ENCODE measurements at regions not wholly inside any gene's neighbourhood (a gene's known extent, or its start where the extent isn't known, plus 50 kb on each side); places are given as distances from the start of the nearest gene placed in this dataset.
A peak's percentile ranks its signal among the peaks of the same experiment; 100 is the strongest.

- intact Hi-C loops (cut with micrococcal nuclease): no loop called here
- no peak for DNase-seq
Measured at GRCh38 chr9:89554307-89555035, 50.3 kb upstream of the GADD45G start.

DNA sequence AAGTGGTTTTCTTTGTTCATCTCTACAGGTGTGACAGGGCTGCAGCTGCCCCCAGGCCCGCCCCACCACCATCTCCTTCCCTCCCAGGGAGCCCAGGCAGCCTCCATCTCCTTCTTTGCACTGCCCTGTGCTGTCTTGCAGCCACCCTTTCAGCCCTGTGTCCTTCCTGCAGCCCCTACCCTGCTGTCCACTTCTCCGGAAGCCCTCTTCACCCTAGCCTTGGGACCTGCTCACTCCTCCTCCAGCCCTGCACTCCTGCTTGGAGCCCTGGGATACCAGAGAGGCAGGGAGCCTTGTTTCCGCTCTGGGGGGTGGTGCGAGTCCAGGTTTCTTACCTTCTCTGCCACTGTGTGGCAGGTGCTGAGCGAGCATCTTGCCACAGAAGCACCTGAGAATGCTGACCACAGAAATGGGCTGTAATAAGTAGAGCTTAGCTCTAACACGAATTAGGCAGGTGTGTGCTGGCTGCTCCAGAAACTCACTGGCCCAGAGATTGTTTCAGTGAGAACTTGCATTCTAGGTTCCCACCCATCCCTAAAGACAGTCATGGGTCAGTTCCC, 51.3 kb upstream of the GADD45G start:
- H3K27ac ChIP-seq (replicated peaks): no peak overlapping the region
- TF ChIP-seq, protein P1, sequence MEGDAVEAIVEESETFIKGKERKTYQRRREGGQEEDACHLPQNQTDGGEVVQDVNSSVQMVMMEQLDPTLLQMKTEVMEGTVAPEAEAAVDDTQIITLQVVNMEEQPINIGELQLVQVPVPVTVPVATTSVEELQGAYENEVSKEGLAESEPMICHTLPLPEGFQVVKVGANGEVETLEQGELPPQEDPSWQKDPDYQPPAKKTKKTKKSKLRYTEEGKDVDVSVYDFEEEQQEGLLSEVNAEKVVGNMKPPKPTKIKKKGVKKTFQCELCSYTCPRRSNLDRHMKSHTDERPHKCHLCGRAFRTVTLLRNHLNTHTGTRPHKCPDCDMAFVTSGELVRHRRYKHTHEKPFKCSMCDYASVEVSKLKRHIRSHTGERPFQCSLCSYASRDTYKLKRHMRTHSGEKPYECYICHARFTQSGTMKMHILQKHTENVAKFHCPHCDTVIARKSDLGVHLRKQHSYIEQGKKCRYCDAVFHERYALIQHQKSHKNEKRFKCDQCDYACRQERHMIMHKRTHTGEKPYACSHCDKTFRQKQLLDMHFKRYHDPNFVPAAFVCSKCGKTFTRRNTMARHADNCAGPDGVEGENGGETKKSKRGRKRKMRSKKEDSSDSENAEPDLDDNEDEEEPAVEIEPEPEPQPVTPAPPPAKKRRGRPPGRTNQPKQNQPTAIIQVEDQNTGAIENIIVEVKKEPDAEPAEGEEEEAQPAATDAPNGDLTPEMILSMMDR (IDR thresholded peaks at IDR 0.05; ENCODE audit: borderline replicate concordance): no peak
- no peak overlapping the region for H3K4me3 ChIP-seq
- DNase-seq: no peak
- H3K27me3 ChIP-seq (ENCODE audit: low read depth): peaks cover 10% of the 10 kb centered on the region
- H3K4me1 ChIP-seq: no peaks in the 10 kb centered on the region
- no peaks in the 10 kb centered on the region for H3K36me3 ChIP-seq
- intact Hi-C loops (cut with micrococcal nuclease): no loop called here
- no peaks in the 10 kb centered on the region for H3K9me3 ChIP-seq (replicated peaks)

More at GRCh38 chr9:89554307-89555035, 50.3 kb upstream of the GADD45G start:
- H3K4me1 ChIP-seq: no peaks in the 10 kb centered on the region
- TF ChIP-seq, protein P1 (IDR thresholded peaks at IDR 0.05; ENCODE audit: borderline replicate concordance): no peak
- peaks cover 16% of the 10 kb centered on the region for H3K27me3 ChIP-seq (ENCODE audit: low read depth)
- no peak overlapping the region for H3K27ac ChIP-seq (replicated peaks)
- no peaks in the 10 kb centered on the region for H3K9me3 ChIP-seq (replicated peaks)
- no peaks in the 10 kb centered on the region for H3K36me3 ChIP-seq
- H3K4me3 ChIP-seq: no peak overlapping the region

DNA sequence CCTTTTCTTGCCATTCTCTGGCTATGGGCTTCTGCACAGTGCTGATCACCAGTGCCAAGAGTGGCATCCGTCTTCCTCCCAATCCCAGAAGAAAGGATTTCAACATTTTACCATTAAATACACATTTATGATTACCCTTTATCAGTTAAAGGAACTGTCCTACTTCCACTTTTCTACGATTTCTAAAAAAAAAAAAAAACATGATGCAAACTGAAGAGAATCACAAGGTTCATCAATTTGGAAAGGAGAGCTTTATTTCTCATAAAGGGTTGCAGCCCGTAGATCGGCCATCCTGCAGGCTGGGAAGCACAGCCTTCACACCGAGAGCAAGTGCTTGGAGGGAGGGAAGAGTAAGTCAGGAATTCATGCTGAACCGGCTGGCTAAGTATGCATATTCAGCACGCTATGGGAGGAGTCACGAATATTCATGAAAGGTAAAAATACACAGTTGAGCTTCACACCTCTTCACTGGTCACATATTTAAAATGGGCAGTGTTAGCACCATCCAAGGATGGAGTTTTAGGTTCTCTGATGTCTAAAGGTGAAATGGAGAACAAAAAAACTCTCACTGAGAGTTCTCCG, 52.5 kb upstream of the SEMA4D start:
- intact Hi-C loops (cut with micrococcal nuclease): no loop called here
- Histone ChIP-seq H3K36me3 (no peaks in the 10 kb centered on the region), H3K9me3 (replicated peaks) (peaks cover 19% of the 10 kb centered on the region), H3K27ac (replicated peaks) (no peak overlapping the region), H3K27me3 (ENCODE audit: low read depth) (peaks cover 2% of the 10 kb centered on the region), H3K4me3 (no peak overlapping the region), H3K4me1 (no peaks in the 10 kb centered on the region)
- TF ChIP-seq, protein P1 (IDR thresholded peaks at IDR 0.05; ENCODE audit: borderline replicate concordance): no peak
- DNase-seq: no peak

DNA sequence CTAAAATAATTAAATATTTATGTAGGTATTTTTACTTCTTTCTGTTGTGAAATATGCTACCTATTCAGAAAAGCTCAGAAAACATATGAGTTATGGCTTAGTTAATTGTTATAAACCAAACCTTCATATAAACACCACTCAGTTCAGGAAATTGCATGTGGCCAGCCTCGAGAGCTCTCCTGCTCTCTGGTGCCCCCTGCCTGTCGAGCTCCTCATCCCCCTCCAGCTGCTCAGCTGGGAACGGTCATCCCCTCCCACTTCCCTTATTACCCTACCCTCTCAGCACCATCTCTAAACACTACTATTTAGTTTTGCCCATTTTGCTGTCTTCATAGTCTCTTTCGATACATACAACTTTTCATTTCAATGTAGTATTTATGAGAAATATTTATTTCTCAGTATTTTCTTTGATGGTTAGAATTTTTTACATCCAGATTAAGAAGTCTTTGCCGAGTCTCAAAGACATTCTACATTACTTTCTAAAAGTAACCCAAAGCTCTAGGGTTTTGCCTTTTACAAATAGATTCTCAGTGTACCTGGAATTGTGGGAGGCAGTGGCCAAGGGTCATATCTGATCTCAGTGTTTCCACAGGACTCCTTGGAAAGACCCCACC, 51.2 kb upstream of the SEMA4D start:
- TF ChIP-seq, protein P1 (IDR thresholded peaks at IDR 0.05; ENCODE audit: borderline replicate concordance): peak; percentile 96

GRCh38 chr9:89548071-89548638, 50.2 kb upstream of the SEMA4D start:
- no peak for DNase-seq
- Histone ChIP-seq H3K4me3 (no peak overlapping the region), H3K27ac (replicated peaks) (no peak overlapping the region), H3K27me3 (ENCODE audit: low read depth) (no peaks in the 10 kb centered on the region), H3K4me1 (no peaks in the 10 kb centered on the region), H3K9me3 (replicated peaks) (peaks cover 24% of the 10 kb centered on the region), H3K36me3 (no peaks in the 10 kb centered on the region)
- TF ChIP-seq, protein P1 (IDR thresholded peaks at IDR 0.05; ENCODE audit: borderline replicate concordance): no peak
- intact Hi-C loops (cut with micrococcal nuclease): loop anchor here (5.0 kb wide), 1 partner anchor 226 kb away; no protein-coding TSS in a partner anchor

More for the DNA sequence above, 51.2 kb upstream of the SEMA4D start:
- H3K27ac ChIP-seq (replicated peaks): no peak overlapping the region
- peaks cover 24% of the 10 kb centered on the region for H3K9me3 ChIP-seq (replicated peaks)
- H3K27me3 ChIP-seq (ENCODE audit: low read depth): no peaks in the 10 kb centered on the region
- DNase-seq: peak; percentile 75
- no peak overlapping the region for H3K4me3 ChIP-seq
- intact Hi-C loops (cut with micrococcal nuclease): loop anchor here (5.0 kb wide), 1 partner anchor 227 kb away; no protein-coding TSS in a partner anchor
- H3K4me1 ChIP-seq: no peaks in the 10 kb centered on the region
- no peaks in the 10 kb centered on the region for H3K36me3 ChIP-seq
